ENCODE measurements at regions not wholly inside any gene's neighbourhood (a gene's known extent, or its start where the extent isn't known, plus 50 kb on each side); places are given as distances from the start of the nearest gene placed in this dataset.

DNA sequence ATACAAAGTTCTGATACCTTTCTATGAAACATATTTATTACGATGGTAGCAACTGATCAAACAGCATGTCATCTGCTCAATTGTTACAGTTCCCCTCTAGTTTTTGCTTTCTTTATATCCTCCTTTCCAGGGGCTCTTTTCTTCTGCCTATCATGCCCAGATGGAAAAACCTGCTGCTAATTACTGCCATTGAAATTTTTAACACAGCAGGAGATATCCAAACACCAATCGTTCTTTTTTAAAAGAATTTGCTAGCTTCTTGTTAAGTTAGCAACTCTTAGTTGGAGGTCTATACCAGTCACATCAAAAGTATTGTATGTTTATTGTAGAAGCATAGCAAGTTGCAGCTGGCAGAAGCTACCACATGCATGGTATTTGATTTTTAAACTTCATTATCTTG is 768.5 kb downstream of the NXPH1 start:
- H3K9ac ChIP-seq (ENCODE audit: low read length): no peak overlapping the region
- no peaks in the 10 kb centered on the region for H3K9me3 ChIP-seq (replicated peaks; ENCODE audit: insufficient read depth, low read length)
- H3F3A ChIP-seq (ENCODE audit: insufficient read depth, low read length): no peaks in the 10 kb centered on the region
- H3K4me1 ChIP-seq (ENCODE audit: low read length): no peaks in the 10 kb centered on the region
- H4K20me1 ChIP-seq (ENCODE audit: insufficient read depth, low read length): no peaks in the 10 kb centered on the region
- no peak overlapping the region for H2AFZ ChIP-seq (ENCODE audit: low read length)
- no peak overlapping the region for H3K27ac ChIP-seq (ENCODE audit: low read length)
- TF ChIP-seq, protein P1, sequence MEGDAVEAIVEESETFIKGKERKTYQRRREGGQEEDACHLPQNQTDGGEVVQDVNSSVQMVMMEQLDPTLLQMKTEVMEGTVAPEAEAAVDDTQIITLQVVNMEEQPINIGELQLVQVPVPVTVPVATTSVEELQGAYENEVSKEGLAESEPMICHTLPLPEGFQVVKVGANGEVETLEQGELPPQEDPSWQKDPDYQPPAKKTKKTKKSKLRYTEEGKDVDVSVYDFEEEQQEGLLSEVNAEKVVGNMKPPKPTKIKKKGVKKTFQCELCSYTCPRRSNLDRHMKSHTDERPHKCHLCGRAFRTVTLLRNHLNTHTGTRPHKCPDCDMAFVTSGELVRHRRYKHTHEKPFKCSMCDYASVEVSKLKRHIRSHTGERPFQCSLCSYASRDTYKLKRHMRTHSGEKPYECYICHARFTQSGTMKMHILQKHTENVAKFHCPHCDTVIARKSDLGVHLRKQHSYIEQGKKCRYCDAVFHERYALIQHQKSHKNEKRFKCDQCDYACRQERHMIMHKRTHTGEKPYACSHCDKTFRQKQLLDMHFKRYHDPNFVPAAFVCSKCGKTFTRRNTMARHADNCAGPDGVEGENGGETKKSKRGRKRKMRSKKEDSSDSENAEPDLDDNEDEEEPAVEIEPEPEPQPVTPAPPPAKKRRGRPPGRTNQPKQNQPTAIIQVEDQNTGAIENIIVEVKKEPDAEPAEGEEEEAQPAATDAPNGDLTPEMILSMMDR (IDR thresholded peaks at IDR 0.05; ENCODE audit: low read length): no peak
- TF ChIP-seq EZH2phosphoT487 (IDR thresholded peaks at IDR 0.05; ENCODE audit: low read length) (no peak), EZH2 (optimal IDR thresholded peaks at IDR 0.05; ENCODE audit: low read depth, low read length) (no peak)
- no peaks in the 10 kb centered on the region for H3K36me3 ChIP-seq (replicated peaks; ENCODE audit: insufficient read depth, low read length)
- no peak overlapping the region for H3K4me2 ChIP-seq (ENCODE audit: low read depth, low read length)
- H3K27me3 ChIP-seq (replicated peaks; ENCODE audit: insufficient read depth, low read length): no peaks in the 10 kb centered on the region
- no peak for DNase-seq
- H3K79me2 ChIP-seq (ENCODE audit: low read length): no peaks in the 10 kb centered on the region
- H3K9me2 ChIP-seq (replicated peaks; ENCODE audit: insufficient read depth, low read length): no peaks in the 10 kb centered on the region
- no peak overlapping the region for H3K4me3 ChIP-seq (ENCODE audit: low read length)

DNA sequence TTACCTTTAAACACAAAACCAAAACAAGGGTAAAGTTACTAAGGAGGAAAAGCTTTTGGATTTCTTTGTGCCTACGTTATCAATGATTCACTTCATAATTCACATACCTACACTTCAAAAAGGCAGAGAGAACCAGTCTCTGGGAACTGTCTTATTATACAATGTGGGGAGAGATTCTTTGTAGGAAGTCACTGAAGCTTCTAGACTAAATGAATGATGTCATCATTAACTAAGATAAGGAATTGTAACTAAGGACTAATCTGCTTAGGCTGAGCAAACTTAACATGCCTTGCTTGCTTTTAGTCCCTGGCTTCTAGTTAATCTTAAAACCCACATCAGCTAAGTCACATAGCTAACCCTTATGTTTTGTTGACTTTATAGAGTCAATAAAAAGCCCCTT is 771.2 kb downstream of the NXPH1 start:
- Histone ChIP-seq H4K20me1 (ENCODE audit: insufficient read depth, low read length) (no peaks in the 10 kb centered on the region), H2AFZ (ENCODE audit: low read length) (no peak overlapping the region), H3K9me3 (replicated peaks; ENCODE audit: insufficient read depth, low read length) (no peaks in the 10 kb centered on the region), H3K9me2 (replicated peaks; ENCODE audit: insufficient read depth, low read length) (no peaks in the 10 kb centered on the region), H3K27ac (ENCODE audit: low read length) (no peak overlapping the region), H3K9ac (ENCODE audit: low read length) (no peak overlapping the region), H3K4me2 (ENCODE audit: low read depth, low read length) (no peak overlapping the region), H3K79me2 (ENCODE audit: low read length) (no peaks in the 10 kb centered on the region), H3K36me3 (replicated peaks; ENCODE audit: insufficient read depth, low read length) (no peaks in the 10 kb centered on the region), H3F3A (ENCODE audit: insufficient read depth, low read length) (no peaks in the 10 kb centered on the region), H3K4me3 (ENCODE audit: low read length) (no peak overlapping the region), H3K4me1 (ENCODE audit: low read length) (no peaks in the 10 kb centered on the region), H3K27me3 (replicated peaks; ENCODE audit: insufficient read depth, low read length) (no peaks in the 10 kb centered on the region)
- no peak for DNase-seq
- no peak for TF ChIP-seq EZH2phosphoT487 (IDR thresholded peaks at IDR 0.05; ENCODE audit: low read length)
- no peak for TF ChIP-seq EZH2 (optimal IDR thresholded peaks at IDR 0.05; ENCODE audit: low read depth, low read length)
- TF ChIP-seq, protein P1 (IDR thresholded peaks at IDR 0.05; ENCODE audit: low read length): no peak

DNA sequence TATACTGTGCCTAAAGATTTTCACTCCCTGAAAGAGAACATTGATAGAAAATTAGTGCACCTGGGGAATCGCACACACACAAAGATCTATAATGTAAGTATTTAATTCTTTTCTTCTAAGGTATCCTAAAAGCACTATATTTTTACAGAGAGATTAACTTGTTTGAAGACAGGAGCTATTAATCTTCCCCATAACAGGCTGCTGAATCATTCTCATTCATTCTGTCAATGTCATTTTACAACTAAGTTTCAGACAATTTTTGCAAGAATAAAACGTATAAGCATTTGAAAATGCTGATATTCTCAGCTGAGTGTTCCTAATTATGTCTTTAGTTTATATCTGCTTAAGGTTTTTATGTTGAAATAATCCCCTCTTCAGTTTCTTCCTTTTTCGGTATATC is 776.7 kb downstream of the NXPH1 start:
- no peak overlapping the region for H3K4me2 ChIP-seq (ENCODE audit: low read depth, low read length)
- H3K4me3 ChIP-seq (ENCODE audit: low read length): no peak overlapping the region
- TF ChIP-seq EZH2 (optimal IDR thresholded peaks at IDR 0.05; ENCODE audit: low read depth, low read length) (no peak), EZH2phosphoT487 (IDR thresholded peaks at IDR 0.05; ENCODE audit: low read length) (no peak)
- TF ChIP-seq, protein P1 (IDR thresholded peaks at IDR 0.05; ENCODE audit: low read length): no peak
- no peaks in the 10 kb centered on the region for H3K79me2 ChIP-seq (ENCODE audit: low read length)
- H3K9me3 ChIP-seq (replicated peaks; ENCODE audit: insufficient read depth, low read length): no peaks in the 10 kb centered on the region
- H3K9ac ChIP-seq (ENCODE audit: low read length): no peak overlapping the region
- no peaks in the 10 kb centered on the region for H3K27me3 ChIP-seq (replicated peaks; ENCODE audit: insufficient read depth, low read length)
- no peaks in the 10 kb centered on the region for H3K4me1 ChIP-seq (ENCODE audit: low read length)
- H3K27ac ChIP-seq (ENCODE audit: low read length): no peak overlapping the region
- H4K20me1 ChIP-seq (ENCODE audit: insufficient read depth, low read length): no peaks in the 10 kb centered on the region
- no peak overlapping the region for H2AFZ ChIP-seq (ENCODE audit: low read length)
- H3K9me2 ChIP-seq (replicated peaks; ENCODE audit: insufficient read depth, low read length): no peaks in the 10 kb centered on the region
- no peaks in the 10 kb centered on the region for H3F3A ChIP-seq (ENCODE audit: insufficient read depth, low read length)
- DNase-seq: no peak
- no peaks in the 10 kb centered on the region for H3K36me3 ChIP-seq (replicated peaks; ENCODE audit: insufficient read depth, low read length)

Measured in MM.1S (cell line).